Ectodermal cell (in vitro differentiated cells): ENCODE measurements at regions not wholly inside any gene's neighbourhood (a gene's known extent, or its start where the extent isn't known, plus 50 kb on each side); places are given as distances from the start of the nearest gene placed in this dataset.

Experiments used
- H3K27ac ChIP-seq: 2 replicates; pipeline ENCODE4 v1.7.0; 2013; ENCODE audit warnings: mild to moderate bottlenecking, low read depth, low read length; ENCODE audit not compliant: insufficient read depth, poor library complexity, severe bottlenecking
- H3K27me3 ChIP-seq: 2 replicates; pipeline ENCODE4 v1.7.0; 2013; ENCODE audit warnings: mild to moderate bottlenecking, low read length; ENCODE audit not compliant: insufficient read depth, control insufficient read depth, poor library complexity, severe bottlenecking
- H3K36me3 ChIP-seq: one replicate; pipeline ENCODE4 v1.7.0; 2013; ENCODE audit warnings: low read length; ENCODE audit not compliant: control insufficient read depth, insufficient read depth
- H3K4me1 ChIP-seq: one replicate; pipeline ENCODE4 v1.7.0; 2013; ENCODE audit warnings: low read length; ENCODE audit not compliant: control insufficient read depth, insufficient read depth
- H3K4me3 ChIP-seq: 2 replicates; pipeline ENCODE4 v1.7.0; 2013; ENCODE audit warnings: low read depth, low read length, control low read depth; ENCODE audit not compliant: insufficient read depth
- H3K9me3 ChIP-seq: 2 replicates; pipeline ENCODE4 v1.7.0; 2013; ENCODE audit warnings: mild to moderate bottlenecking, low read length, moderate library complexity; ENCODE audit not compliant: control insufficient read depth
- WGBS, 2 experiments: methylation state at CpG; one replicate each; pipeline ENCODE4 v1.1.7; 2013; ENCODE audit warnings: missing lambda C conversion rate in 2 of 2; 5-methylcytosine and 5-hydroxymethylcytosine counted together

DNA sequence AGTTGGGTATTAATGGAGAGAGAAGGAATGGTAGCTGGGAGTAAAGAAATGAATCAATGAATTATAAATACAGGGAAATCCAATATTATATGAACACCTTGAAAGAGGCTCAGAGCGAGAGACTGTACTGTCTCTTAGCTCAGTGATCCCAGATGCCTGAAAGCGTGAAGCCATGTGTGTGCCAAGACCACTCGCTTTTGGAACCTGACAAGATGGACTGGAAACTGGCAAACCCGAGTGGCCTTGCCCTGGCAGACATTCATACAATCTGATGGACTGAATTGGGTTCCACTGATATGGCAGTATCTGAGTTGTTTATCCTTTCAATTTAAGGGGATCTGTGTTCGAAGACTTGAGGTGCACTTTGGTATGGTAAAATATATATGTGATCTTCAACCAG, 170.3 kb downstream of the ERCC6L2 start:
- Histone ChIP-seq H3K4me1 (peaks cover 22% of the 10 kb centered on the region), H3K36me3 (no peaks in the 10 kb centered on the region), H3K9me3 (no peaks in the 10 kb centered on the region), H3K4me3 (no peak overlapping the region), H3K27ac (no peak overlapping the region), H3K27me3 (peaks cover 11% of the 10 kb centered on the region)
- WGBS, 2 experiments: 93 to 96% methylated on average over 5 of the region's 5 CpGs

DNA sequence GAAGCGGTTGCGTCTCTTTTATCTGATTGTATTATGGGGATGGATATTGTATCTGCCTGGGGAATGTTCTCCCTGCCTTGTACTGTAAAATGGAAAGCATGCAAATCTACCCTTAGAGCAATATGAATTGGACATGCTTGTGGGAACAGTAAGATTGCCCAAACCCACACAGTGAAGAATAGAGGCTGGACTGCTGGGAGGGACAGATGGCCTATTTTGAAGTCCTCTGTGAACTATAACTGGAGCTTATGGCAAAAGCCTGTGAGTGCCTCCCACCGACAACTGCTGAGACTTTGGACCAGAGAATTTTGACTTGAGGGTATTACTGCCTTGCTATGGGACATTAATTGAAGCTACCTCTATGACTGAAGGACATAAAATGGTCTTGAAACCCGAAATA, 168.9 kb downstream of the ERCC6L2 start:
- H3K36me3 ChIP-seq: no peaks in the 10 kb centered on the region
- 94 to 97% methylated on average over 4 of the region's 4 CpGs for WGBS, 2 experiments
- H3K27ac ChIP-seq: no peak overlapping the region
- H3K4me3 ChIP-seq: no peak overlapping the region
- no peaks in the 10 kb centered on the region for H3K9me3 ChIP-seq
- H3K27me3 ChIP-seq: peaks cover 11% of the 10 kb centered on the region
- H3K4me1 ChIP-seq: peaks cover 22% of the 10 kb centered on the region

DNA sequence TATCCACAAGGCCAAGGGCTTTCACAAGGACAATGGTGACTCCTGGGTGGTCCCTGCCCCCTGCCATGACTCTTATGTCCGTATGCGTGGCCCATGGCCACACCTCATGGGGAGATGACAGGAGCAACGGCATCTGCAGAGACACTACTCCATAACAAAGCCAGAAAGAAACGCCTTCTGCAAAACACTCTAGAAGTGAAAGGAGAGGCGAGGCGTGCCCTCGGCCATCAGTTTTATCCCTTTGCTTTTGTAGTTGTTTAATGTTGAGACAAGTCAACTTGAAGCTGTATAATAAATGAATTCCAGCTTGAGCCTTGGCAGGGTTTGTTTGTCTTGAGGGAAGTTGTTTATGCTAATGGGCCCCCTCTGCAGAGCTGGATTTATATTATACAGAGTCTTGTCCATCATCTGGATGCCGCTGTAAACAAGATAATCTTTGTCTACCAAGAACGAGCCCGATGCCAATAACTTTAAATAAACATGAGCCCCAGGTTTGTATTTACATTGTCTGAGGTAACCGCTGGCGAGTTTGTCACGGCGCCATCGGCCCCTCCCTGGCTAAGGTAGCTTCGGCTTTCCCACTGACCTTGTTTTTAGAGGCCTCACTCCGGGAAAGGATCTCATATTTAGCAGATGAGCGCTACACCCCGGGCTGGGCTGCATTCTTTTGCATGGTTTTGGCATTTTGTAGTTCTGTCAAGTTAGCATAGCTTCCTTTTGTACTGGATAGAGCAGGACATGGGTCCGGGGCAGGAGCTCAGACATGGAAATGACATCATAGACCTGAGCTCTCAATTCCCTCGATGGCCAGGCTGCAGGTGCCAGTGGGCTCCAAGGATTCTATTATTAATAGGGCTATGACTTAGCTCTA, 165.3 kb downstream of the ERCC6L2 start:
- H3K27me3 ChIP-seq: no peaks in the 10 kb centered on the region
- H3K4me1 ChIP-seq: no peaks in the 10 kb centered on the region
- WGBS, 2 experiments: 68% methylated on average over 21 of the region's 21 CpGs
- no peak overlapping the region for H3K27ac ChIP-seq
- no peaks in the 10 kb centered on the region for H3K9me3 ChIP-seq
- H3K36me3 ChIP-seq: no peaks in the 10 kb centered on the region
- H3K4me3 ChIP-seq: no peak overlapping the region

DNA sequence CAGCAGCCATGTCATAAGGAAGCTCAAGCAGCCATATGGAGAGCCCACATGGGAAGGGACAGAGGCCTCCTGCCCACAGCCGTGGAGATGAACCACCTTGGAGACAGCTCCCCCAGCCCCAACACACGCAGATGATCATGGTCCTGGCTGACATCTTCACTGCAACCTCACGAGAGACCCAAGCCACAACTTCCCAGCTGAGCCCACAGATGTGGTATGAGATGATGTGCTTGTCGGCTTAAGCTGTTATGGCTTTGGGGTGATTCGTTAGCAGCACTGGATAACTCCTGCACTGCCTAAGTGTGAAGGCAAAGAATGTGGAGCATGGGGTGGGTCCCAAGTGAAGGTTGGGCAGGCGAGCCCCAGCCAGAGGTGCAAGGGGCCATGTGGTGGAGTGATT, 163.4 kb downstream of the ERCC6L2 start:
- Histone ChIP-seq H3K27ac (no peak overlapping the region), H3K9me3 (no peaks in the 10 kb centered on the region), H3K36me3 (no peaks in the 10 kb centered on the region), H3K4me1 (no peaks in the 10 kb centered on the region), H3K4me3 (no peak overlapping the region), H3K27me3 (no peaks in the 10 kb centered on the region)
- 93 to 94% methylated on average over 6 of the region's 6 CpGs for WGBS, 2 experiments

DNA sequence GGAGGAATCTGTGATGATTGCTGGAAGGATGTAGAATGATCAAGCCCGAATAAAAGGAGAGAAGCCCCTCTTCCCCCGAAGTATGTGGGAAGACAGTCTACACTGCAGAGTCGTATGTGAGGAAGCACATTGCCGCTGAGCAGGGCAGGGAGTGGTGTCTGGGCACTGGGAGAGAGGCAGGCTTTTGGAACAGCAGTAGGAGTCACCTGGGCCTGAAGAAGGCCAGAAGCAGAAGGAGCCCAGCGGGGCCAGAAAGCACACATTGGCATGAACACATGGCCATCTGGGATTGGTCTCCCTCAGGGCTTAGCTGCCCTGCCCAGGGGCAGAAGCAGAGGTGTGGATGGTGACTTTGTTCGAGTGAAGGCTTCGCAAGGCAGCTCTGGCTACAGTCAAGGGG, 162.8 kb downstream of the ERCC6L2 start:
- Histone ChIP-seq H3K9me3 (no peaks in the 10 kb centered on the region), H3K36me3 (no peaks in the 10 kb centered on the region), H3K27me3 (no peaks in the 10 kb centered on the region), H3K4me3 (no peak overlapping the region), H3K27ac (no peak overlapping the region), H3K4me1 (no peaks in the 10 kb centered on the region)
- WGBS, 2 experiments: 94% methylated on average over 7 of the region's 7 CpGs

DNA sequence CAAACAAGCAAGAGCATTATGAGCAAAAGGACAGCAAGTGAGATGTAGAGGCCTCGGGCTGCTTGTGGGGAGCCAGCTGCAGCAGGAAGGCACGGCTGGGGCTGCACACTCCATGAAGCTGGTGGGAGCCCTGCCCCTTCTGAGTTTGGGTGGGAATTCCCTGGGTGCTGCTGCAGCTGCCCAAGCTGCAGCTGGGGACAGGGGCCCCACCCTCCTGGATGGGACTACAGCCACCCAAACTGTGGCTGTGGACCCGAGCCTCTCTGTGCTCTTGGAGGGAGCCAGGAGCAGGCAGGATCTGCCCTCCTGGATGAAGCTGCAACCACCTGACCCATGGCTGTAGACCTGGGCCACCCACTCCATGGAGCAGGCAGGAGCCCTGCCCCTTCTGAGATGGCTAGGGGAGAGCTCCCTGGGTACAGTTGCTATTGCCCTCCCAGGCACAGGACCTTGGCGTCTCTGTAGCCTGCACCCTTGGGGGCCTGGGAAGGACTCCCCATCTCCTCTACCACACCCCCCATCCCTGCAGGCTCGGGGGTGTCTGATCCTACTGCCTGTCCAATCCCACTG, 159.1 kb downstream of the ERCC6L2 start:
- WGBS, 2 experiments: 91 to 93% methylated on average over 5 of the region's 5 CpGs
- Histone ChIP-seq H3K9me3 (no peaks in the 10 kb centered on the region), H3K27ac (no peak overlapping the region), H3K4me3 (no peak overlapping the region), H3K36me3 (no peaks in the 10 kb centered on the region), H3K4me1 (no peaks in the 10 kb centered on the region), H3K27me3 (no peaks in the 10 kb centered on the region)

DNA sequence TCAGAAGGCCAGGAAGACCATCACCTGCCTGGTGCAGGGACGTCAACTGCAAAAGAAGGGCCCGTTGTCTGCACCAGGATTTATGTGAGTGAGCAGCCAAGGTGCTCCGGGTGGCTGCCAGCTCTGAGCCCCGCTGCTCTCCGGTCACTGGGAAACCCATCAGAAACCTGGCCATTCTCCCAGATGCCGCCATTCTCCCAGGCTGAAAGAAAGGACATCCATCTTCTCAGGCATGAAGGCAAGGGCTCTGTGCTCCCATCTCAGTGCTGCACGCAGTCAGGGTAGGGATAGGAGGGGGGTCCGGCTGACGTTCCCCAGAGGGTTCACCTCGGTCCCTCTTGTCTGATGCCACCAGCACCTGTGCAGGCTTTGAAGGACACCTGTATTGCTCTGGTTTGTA, 158.4 kb downstream of the ERCC6L2 start:
- Histone ChIP-seq H3K27ac (no peak overlapping the region), H3K4me1 (no peaks in the 10 kb centered on the region), H3K36me3 (no peaks in the 10 kb centered on the region), H3K9me3 (no peaks in the 10 kb centered on the region), H3K27me3 (peaks cover 6% of the 10 kb centered on the region), H3K4me3 (no peak overlapping the region)
- WGBS, 2 experiments: 94 to 95% methylated on average over 10 of the region's 10 CpGs

DNA sequence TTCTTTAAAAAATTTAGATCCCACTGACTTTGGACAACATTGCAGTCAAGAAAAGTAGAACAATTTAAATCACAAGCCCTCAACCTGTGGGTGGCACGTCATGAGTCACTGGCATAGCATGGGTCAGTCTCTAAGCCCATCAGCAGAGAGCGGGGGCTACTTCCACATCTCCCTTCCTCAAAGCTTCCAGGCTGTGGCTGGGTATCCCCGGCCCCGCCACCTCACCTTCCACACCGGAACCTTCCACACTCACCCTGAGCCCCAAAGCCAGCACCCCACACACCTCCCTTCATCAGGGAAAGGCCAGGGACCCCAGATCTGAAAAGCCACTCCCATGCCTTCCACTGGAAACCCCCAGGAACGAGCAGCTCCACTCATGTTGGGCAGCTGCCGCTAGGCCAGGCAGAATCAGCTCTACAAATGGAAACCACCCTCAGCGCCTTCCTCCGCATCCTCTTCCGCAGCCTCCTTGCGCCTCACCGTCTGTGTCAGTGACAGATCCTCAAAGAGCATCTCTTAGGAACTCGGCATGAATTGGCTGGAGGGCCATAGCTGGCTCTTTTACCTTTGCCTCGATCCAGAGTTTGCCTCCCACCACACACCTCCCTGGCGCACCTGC, 156.5 kb downstream of the ERCC6L2 start:
- H3K27me3 ChIP-seq: peaks cover 25% of the 10 kb centered on the region
- H3K4me1 ChIP-seq: no peaks in the 10 kb centered on the region
- no peak overlapping the region for H3K27ac ChIP-seq
- WGBS, 2 experiments: 87 to 88% methylated on average over 15 of the region's 15 CpGs
- no peak overlapping the region for H3K4me3 ChIP-seq
- no peaks in the 10 kb centered on the region for H3K36me3 ChIP-seq
- no peaks in the 10 kb centered on the region for H3K9me3 ChIP-seq

DNA sequence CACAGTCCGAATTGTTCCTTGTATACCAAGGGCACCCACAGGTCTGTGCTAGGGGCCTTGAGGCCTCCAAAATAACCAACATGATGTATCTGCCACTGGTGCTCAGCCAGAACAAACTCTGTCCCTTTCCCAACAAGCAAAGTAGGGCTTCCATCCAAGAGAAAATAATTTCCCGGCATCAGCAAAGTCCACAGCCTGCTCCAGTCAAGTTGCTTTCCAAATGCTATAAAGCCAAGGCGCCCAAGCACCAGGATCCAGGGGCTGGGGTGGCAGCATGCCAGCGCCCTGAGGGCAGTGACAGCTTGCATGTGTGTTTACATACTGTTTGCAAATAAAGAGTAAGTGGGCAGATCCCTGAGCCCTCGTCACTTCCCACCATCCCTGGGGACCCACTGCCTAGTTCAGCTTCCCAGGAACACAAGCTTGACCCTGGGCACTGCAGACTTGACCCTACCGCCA, 155.9 kb downstream of the ERCC6L2 start:
- Histone ChIP-seq H3K4me1 (peaks cover 1% of the 10 kb centered on the region), H3K4me3 (no peak overlapping the region), H3K27me3 (peaks cover 31% of the 10 kb centered on the region), H3K9me3 (no peaks in the 10 kb centered on the region), H3K27ac (no peak overlapping the region), H3K36me3 (no peaks in the 10 kb centered on the region)
- 91 to 94% methylated on average over 6 of the region's 6 CpGs for WGBS, 2 experiments
